Neural progenitor cell (in vitro differentiated cells): ENCODE measurements at regions not wholly inside any gene's neighbourhood (a gene's known extent, or its start where the extent isn't known, plus 50 kb on each side); places are given as distances from the start of the nearest gene placed in this dataset.
A peak's percentile ranks its signal among the peaks of the same experiment; 100 is the strongest.

Experiments
- DNase-seq: peaks from one replicate; pipeline ENCODE4 v3.0.0-alpha.2; 2016; ENCODE audit warnings: low spot score
- H2AFZ ChIP-seq: fragments of 200-600 bp; sonication (generic); replicated peaks from 2 replicates; pipeline ENCODE4 v1.6.1; 2016; ENCODE audit warnings: antibody characterized with exemption
- H3F3A ChIP-seq: fragments of 200-600 bp; sonication (generic); 2 replicates; pipeline ENCODE4 v1.6.1; 2016; ENCODE audit warnings: antibody characterized with exemption, low read depth
- H3K27ac ChIP-seq: fragments of 200-600 bp; sonication (generic); 2 replicates; pipeline ENCODE4 v1.5.1; 2016; ENCODE audit warnings: mild to moderate bottlenecking
- H3K27me3 ChIP-seq: fragments of 200-600 bp; sonication (generic); 2 replicates; pipeline ENCODE4 v1.6.1; 2016; ENCODE audit warnings: mild to moderate bottlenecking, moderate library complexity
- H3K36me3 ChIP-seq: fragments of 200-600 bp; sonication (generic); 2 replicates; pipeline ENCODE4 v1.5.1; 2016
- H3K4me1 ChIP-seq: fragments of 200-600 bp; sonication (generic); 2 replicates; pipeline ENCODE4 v1.6.1; 2016; ENCODE audit warnings: mixed run types
- H3K4me2 ChIP-seq: fragments of 200-600 bp; sonication (generic); 2 replicates; pipeline ENCODE4 v1.6.1; 2016
- H3K4me3 ChIP-seq: fragments of 200-600 bp; sonication (generic); 2 replicates; pipeline ENCODE4 v1.5.1; 2016
- H3K79me2 ChIP-seq: fragments of 200-600 bp; sonication (generic); 2 replicates; pipeline ENCODE4 v1.6.1; 2016; ENCODE audit warnings: low read depth
- H3K9ac ChIP-seq: fragments of 200-600 bp; sonication (generic); 2 replicates; pipeline ENCODE4 v1.6.1; 2016
- H3K9me3 ChIP-seq: fragments of 200-600 bp; sonication (generic); 2 replicates; pipeline ENCODE4 v1.5.1; 2016; ENCODE audit warnings: low read depth
- H4K20me1 ChIP-seq: fragments of 200-600 bp; sonication (generic); 2 replicates; pipeline ENCODE4 v1.6.1; 2016; ENCODE audit warnings: low read depth
- H3K27ac Mint-ChIP-seq: 3 replicates; pipeline ENCODE4 v1.8.0; 2021; ENCODE audit warnings: mixed read lengths
- H3K27me3 Mint-ChIP-seq: 2 replicates; pipeline ENCODE4 v1.8.0; 2022; ENCODE audit warnings: low read depth, mild to moderate bottlenecking, inconsistent platforms, moderate library complexity, mixed read lengths; ENCODE audit not compliant: insufficient read depth
- H3K36me3 Mint-ChIP-seq: 3 replicates; pipeline ENCODE4 v1.8.0; 2021; ENCODE audit warnings: mixed read lengths
- H3K4me1 Mint-ChIP-seq: 3 replicates; pipeline ENCODE4 v1.8.0; 2021; ENCODE audit warnings: mixed read lengths
- H3K4me3 Mint-ChIP-seq: 3 replicates; pipeline ENCODE4 v1.8.0; 2021; ENCODE audit warnings: mild to moderate bottlenecking, moderate library complexity, mixed read lengths
- H3K9me3 Mint-ChIP-seq: 3 replicates; pipeline ENCODE4 v1.8.0; 2020; ENCODE audit warnings: mixed read lengths
- CTCF ChIP-seq: fragments of 200-600 bp; sonication (generic); IDR thresholded peaks from 2 replicates; pipeline ENCODE4 v1.5.1; 2017; ENCODE audit warnings: antibody characterized with exemption, mild to moderate bottlenecking
- EZH2 ChIP-seq: fragments of 200-600 bp; sonication (generic); IDR thresholded peaks from 2 replicates; pipeline ENCODE4 v1.6.1; 2017; ENCODE audit warnings: antibody characterized with exemption, mild to moderate bottlenecking, moderate library complexity
- EZH2phosphoT487 ChIP-seq: fragments of 200-600 bp; sonication (generic); IDR thresholded peaks from 2 replicates; pipeline ENCODE4 v1.6.1; 2017; ENCODE audit warnings: antibody characterized with exemption

GRCh38 chr6:37576336-37576737 is 76.6 kb upstream of the CCDC167 start:
- Histone ChIP-seq H3K9ac (no peak overlapping the region), H4K20me1 (no peaks in the 10 kb centered on the region), H3F3A (peaks cover 1% of the 10 kb centered on the region), H3K9me3 (no peaks in the 10 kb centered on the region), H3K4me2 (no peak overlapping the region), H3K79me2 (no peaks in the 10 kb centered on the region), H2AFZ (no peak overlapping the region), H3K36me3 (no peaks in the 10 kb centered on the region), H3K4me3 (no peak overlapping the region), H3K27ac (no peak overlapping the region), H3K27me3 (no peaks in the 10 kb centered on the region), H3K4me1 (peaks cover 16% of the 10 kb centered on the region)
- H3K36me3 Mint-ChIP-seq, result no peaks in the 10 kb centered on the region
- peak overlapping the region; percentile 18 for H3K4me3 Mint-ChIP-seq
- no peak for DNase-seq
- H3K27ac Mint-ChIP-seq, result peak overlapping the region; percentile 85
- peaks cover 16% of the 10 kb centered on the region for H3K27me3 Mint-ChIP-seq
- H3K4me1 Mint-ChIP-seq, result peaks cover 69% of the 10 kb centered on the region
- TF ChIP-seq EZH2 (no peak), EZH2phosphoT487 (no peak), CTCF (no peak)
- H3K9me3 Mint-ChIP-seq, result no peaks in the 10 kb centered on the region

- H3K4me2 ChIP-seq, result no peak overlapping the region
- no peak for DNase-seq
- Mint-ChIP-seq H3K27ac (peak overlapping the region; percentile 88), H3K36me3 (no peaks in the 10 kb centered on the region), H3K27me3 (peaks cover 20% of the 10 kb centered on the region), H3K9me3 (no peaks in the 10 kb centered on the region), H3K4me1 (peaks cover 74% of the 10 kb centered on the region), H3K4me3 (no peak overlapping the region)
- TF ChIP-seq EZH2 (no peak), EZH2phosphoT487 (no peak), CTCF (no peak)
- no peak overlapping the region for H3K9ac ChIP-seq
- H3K27me3 ChIP-seq, result no peaks in the 10 kb centered on the region
- no peak overlapping the region for H2AFZ ChIP-seq
- no peak overlapping the region for H3K4me3 ChIP-seq
- H3K4me1 ChIP-seq, result peaks cover 28% of the 10 kb centered on the region
- H4K20me1 ChIP-seq, result no peaks in the 10 kb centered on the region
- no peak overlapping the region for H3K27ac ChIP-seq
- no peaks in the 10 kb centered on the region for H3K79me2 ChIP-seq
- H3K9me3 ChIP-seq, result no peaks in the 10 kb centered on the region
- peaks cover 13% of the 10 kb centered on the region for H3F3A ChIP-seq
- H3K36me3 ChIP-seq, result no peaks in the 10 kb centered on the region
Observed at GRCh38 chr6:37575221-37575620, 75.5 kb upstream of the CCDC167 start.

- Histone ChIP-seq H3F3A (peaks cover 22% of the 10 kb centered on the region), H3K27me3 (no peaks in the 10 kb centered on the region), H3K4me2 (no peak overlapping the region), H3K79me2 (no peaks in the 10 kb centered on the region), H3K9me3 (no peaks in the 10 kb centered on the region), H3K4me3 (no peak overlapping the region), H2AFZ (no peak overlapping the region), H3K9ac (no peak overlapping the region), H3K27ac (no peak overlapping the region), H3K36me3 (no peaks in the 10 kb centered on the region), H3K4me1 (peaks cover 39% of the 10 kb centered on the region), H4K20me1 (no peaks in the 10 kb centered on the region)
- Mint-ChIP-seq H3K4me1 (peaks cover 80% of the 10 kb centered on the region), H3K36me3 (no peaks in the 10 kb centered on the region), H3K27me3 (peaks cover 11% of the 10 kb centered on the region), H3K27ac (peak overlapping the region; percentile 46), H3K9me3 (no peaks in the 10 kb centered on the region), H3K4me3 (no peak overlapping the region)
- DNase-seq, result no peak
- TF ChIP-seq CTCF (no peak), EZH2 (no peak), EZH2phosphoT487 (no peak)
Observed at GRCh38 chr6:37572334-37572733, 72.6 kb upstream of the CCDC167 start.
